ENCODE measurements at regions not wholly inside any gene's neighbourhood (a gene's known extent, or its start where the extent isn't known, plus 50 kb on each side); places are given as distances from the start of the nearest gene placed in this dataset.

DNA sequence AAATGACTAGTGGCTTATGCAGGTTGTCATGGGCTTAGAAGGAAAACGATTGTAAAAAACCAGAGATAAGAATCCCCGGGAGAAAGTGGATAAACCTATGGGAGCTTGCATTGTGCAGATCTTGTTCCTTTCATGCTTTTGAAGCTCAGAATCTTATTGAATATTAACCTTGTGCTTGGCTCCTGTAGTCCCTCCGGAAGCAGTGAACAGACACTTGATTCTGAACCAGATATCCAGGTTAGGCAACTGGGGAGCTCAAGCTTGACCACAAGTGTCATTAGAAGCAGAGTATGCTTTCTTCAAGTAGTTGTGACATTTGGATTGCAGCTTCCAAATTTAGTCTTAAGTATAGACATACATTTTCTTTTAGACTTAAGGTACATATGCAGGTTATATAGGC is 212.6 kb upstream of the MOCS1 start:
- TF ChIP-seq EZH2 (IDR thresholded peaks at IDR 0.05; ENCODE audit: borderline replicate concordance, insufficient read depth, low read length, poor library complexity, severe bottlenecking) (no peak), RAD21 (conservative IDR thresholded peaks at IDR 0.05) (no peak), POLR2AphosphoS5 (IDR thresholded peaks at IDR 0.05) (no peak), EP300 (conservative IDR thresholded peaks at IDR 0.05; ENCODE audit: poor library complexity, severe bottlenecking) (no peak), SMC3 (conservative IDR thresholded peaks at IDR 0.05; ENCODE audit: poor library complexity) (no peak)
- TF ChIP-seq, protein P1, sequence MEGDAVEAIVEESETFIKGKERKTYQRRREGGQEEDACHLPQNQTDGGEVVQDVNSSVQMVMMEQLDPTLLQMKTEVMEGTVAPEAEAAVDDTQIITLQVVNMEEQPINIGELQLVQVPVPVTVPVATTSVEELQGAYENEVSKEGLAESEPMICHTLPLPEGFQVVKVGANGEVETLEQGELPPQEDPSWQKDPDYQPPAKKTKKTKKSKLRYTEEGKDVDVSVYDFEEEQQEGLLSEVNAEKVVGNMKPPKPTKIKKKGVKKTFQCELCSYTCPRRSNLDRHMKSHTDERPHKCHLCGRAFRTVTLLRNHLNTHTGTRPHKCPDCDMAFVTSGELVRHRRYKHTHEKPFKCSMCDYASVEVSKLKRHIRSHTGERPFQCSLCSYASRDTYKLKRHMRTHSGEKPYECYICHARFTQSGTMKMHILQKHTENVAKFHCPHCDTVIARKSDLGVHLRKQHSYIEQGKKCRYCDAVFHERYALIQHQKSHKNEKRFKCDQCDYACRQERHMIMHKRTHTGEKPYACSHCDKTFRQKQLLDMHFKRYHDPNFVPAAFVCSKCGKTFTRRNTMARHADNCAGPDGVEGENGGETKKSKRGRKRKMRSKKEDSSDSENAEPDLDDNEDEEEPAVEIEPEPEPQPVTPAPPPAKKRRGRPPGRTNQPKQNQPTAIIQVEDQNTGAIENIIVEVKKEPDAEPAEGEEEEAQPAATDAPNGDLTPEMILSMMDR (IDR thresholded peaks at IDR 0.05; ENCODE audit: poor library complexity, severe bottlenecking): no peak
- TF ChIP-seq, protein P2, sequence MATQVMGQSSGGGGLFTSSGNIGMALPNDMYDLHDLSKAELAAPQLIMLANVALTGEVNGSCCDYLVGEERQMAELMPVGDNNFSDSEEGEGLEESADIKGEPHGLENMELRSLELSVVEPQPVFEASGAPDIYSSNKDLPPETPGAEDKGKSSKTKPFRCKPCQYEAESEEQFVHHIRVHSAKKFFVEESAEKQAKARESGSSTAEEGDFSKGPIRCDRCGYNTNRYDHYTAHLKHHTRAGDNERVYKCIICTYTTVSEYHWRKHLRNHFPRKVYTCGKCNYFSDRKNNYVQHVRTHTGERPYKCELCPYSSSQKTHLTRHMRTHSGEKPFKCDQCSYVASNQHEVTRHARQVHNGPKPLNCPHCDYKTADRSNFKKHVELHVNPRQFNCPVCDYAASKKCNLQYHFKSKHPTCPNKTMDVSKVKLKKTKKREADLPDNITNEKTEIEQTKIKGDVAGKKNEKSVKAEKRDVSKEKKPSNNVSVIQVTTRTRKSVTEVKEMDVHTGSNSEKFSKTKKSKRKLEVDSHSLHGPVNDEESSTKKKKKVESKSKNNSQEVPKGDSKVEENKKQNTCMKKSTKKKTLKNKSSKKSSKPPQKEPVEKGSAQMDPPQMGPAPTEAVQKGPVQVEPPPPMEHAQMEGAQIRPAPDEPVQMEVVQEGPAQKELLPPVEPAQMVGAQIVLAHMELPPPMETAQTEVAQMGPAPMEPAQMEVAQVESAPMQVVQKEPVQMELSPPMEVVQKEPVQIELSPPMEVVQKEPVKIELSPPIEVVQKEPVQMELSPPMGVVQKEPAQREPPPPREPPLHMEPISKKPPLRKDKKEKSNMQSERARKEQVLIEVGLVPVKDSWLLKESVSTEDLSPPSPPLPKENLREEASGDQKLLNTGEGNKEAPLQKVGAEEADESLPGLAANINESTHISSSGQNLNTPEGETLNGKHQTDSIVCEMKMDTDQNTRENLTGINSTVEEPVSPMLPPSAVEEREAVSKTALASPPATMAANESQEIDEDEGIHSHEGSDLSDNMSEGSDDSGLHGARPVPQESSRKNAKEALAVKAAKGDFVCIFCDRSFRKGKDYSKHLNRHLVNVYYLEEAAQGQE (IDR thresholded peaks at IDR 0.05; ENCODE audit: borderline replicate concordance): no peak

All from neural cell (in vitro differentiated cells).